T47D (cell line): ENCODE measurements at regions not wholly inside any gene's neighbourhood (a gene's known extent, or its start where the extent isn't known, plus 50 kb on each side); places are given as distances from the start of the nearest gene placed in this dataset.

Source experiments
- DNase-seq, 2 experiments: peaks; one replicate each; pipeline versions ENCODE4 v3.0.0 to v3.0.0-alpha.2; 2011 to 2012; ENCODE audit warnings: low read depth in 1 of 2, low spot score in 1 of 2
- JUND ChIP-seq: IDR thresholded peaks from 2 replicates; pipeline ENCODE4 v1.6.1; 2012; ENCODE audit warnings: low read depth
- in situ Hi-C: cut with HindIII; loops from 2 replicates; pipeline ENCODE4 v1.10.0; 2016; ENCODE audit warnings: low sequenced_read_pairs, low pct_unique_long_range_greater_than_20kb

DNA sequence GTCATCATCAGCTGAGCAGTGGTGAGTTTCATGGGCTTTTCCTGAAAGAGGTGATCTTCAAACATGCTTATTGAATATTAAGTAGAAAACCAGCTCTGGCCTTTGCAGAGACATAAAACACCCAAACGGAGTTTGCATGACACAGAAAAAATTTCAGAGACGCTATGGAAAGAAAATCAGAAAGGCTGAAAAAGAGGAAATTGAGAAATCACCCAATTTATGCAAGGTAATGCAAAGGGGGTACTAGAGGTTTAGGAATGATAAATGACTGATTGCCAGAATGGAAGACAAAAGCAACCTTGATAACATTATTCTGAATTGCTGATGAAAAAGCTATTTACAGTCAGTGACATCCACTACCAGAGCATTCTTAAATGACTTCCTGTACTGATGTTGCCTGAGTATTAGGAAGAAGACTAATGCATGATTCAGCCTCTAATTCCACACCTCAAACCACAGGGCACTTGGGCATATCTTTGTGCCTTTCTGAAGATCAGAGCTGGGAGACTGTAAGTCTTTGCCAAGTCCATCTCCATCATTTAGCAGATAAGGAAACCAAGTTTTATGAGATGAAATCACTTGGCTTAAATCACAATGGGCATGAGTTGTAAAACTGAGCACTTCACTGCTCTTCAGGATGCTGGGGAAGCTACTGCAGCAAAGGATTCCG lies 565.7 kb downstream of the PPARGC1A start:
- TF ChIP-seq JUND, result no peak
- in situ Hi-C loops, result no loop called here
- no peak for DNase-seq

- in situ Hi-C loops, result no loop called here
- no peak for DNase-seq
- TF ChIP-seq JUND, result no peak
These were observed 566.4 kb downstream of the PPARGC1A start for GRCh38 chr4:23323436-23323835.

GRCh38 chr4:23322732-23323131 lies 567.1 kb downstream of the PPARGC1A start:
- in situ Hi-C loops, result no loop called here
- no peak for TF ChIP-seq JUND
- no peak for DNase-seq

DNA sequence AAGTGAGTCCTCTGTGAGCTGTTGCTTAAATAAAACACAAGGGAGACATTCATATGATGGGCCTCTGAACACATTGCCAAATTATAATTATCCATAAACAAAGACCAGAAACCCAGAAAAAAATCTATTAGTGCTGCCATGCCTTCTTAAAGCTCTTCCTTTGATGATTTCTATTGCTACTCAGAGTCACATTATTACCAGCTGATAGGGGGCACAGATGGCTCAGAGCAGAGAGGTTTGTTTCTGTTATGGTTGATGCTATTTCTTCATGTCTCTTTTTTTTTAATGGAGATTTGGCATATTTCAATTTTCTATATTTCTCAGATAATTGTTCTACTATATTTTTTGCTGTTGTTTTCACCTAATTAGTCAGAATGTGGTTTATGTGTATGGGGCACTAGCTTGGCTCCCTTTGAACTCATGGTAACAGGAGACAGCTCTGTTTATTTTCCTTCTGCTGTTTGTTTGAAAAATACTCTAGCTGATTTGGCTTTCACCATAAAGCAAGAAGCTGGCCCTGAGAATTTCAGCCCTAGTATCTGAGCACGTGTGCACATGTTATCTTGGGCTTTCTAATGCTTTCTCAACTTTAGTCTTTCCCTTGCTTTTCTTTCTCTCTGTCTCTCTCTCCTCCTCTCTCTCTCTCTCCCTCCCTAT lies 568.8 kb downstream of the PPARGC1A start:
- TF ChIP-seq JUND, result no peak
- no peak for DNase-seq
- in situ Hi-C loops, result no loop called here

DNA sequence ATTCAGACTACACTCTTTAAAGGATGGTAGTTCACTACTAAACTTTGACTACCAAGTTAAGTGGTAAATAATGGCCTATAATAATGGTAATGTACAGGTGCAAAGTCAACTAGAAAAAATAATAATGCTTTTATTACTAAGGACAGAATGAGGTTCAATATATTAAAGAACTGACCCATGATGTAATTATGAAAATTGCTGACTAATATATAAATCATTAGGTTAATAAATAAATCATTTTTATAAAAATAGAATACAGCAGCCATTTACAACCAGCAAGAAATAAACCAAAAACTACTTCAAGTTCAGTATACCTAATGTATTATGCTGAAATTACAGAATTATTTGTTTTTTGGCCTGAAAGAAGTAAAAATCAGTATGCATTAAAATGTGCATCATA lies 577.2 kb downstream of the PPARGC1A start:
- in situ Hi-C loops, result no loop called here
- DNase-seq, result no peak
- TF ChIP-seq JUND, result no peak

- DNase-seq, result no peak
- no peak for TF ChIP-seq JUND
- in situ Hi-C loops, result no loop called here
These were observed 577.9 kb downstream of the PPARGC1A start for GRCh38 chr4:23311983-23312382.

DNA sequence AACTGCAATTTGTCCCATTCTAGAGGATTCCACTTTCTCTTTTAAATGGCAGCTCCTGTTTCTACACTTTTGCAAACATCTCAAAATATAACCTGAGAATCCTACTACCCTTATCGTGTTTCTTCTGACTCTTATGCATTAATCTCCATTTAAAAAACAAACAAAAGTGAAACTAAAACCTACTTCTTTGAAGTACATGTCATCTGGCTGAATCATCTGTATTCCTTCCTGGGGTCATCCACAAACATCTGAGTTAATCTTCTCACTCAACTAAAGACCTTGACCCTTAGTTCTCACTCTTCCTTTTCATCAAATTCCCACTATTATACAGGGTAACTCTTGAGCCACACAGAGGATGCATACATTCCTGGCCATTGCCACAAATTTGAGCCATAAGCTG lies 584.8 kb downstream of the PPARGC1A start:
- in situ Hi-C loops, result no loop called here
- DNase-seq, result no peak
- no peak for TF ChIP-seq JUND

DNA sequence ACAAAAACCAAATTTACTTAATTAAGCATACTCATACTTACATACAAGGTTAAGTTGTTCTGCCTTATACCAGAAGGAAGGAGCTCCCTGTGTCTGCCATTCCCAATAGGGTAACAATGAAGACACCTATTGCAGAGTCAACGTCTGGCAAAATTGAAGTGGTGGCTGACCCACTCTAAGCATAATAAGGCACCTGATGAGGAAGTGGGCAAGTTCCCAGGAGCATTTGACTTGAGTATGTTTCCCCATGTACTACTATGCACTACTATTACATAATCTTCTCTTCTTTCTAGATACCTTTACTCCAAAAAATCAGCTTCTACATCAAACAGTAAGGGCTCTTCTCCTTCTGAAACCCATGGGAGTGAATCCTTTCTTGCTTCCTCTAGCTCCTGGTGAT lies 591.5 kb downstream of the PPARGC1A start:
- in situ Hi-C loops, result no loop called here
- no peak for TF ChIP-seq JUND
- DNase-seq, result no peak

GRCh38 chr4:23297327-23297726 lies 592.5 kb downstream of the PPARGC1A start:
- no peak for DNase-seq
- in situ Hi-C loops, result no loop called here

GRCh38 chr4:23291139-23291538 lies 598.4 kb downstream of the GBA3 start:
- TF ChIP-seq JUND, result no peak
- in situ Hi-C loops, result no loop called here
- no peak for DNase-seq

More at GRCh38 chr4:23297327-23297726, 592.5 kb downstream of the PPARGC1A start:
- TF ChIP-seq JUND, result no peak

DNA sequence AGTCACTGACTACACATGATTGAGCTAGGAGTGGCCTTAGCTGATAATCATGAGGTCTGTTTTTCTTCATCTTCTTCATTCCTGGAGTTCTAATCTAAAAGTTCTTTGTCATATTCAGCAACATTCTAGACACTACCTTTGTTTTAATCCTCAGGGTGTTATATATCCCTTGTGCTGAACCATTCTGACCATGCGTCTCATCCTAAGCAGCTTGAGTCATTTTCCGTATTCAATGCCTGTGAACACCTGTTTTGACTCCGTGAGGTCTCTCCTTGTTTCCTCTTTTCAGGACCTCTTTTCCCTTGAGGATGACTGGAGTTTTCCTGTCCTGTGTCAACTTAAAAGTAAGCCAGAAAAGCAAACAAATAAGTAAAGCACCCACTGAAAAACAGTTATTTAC lies 597.9 kb downstream of the GBA3 start:
- TF ChIP-seq JUND, result no peak
- in situ Hi-C loops, result no loop called here
- no peak for DNase-seq

DNA sequence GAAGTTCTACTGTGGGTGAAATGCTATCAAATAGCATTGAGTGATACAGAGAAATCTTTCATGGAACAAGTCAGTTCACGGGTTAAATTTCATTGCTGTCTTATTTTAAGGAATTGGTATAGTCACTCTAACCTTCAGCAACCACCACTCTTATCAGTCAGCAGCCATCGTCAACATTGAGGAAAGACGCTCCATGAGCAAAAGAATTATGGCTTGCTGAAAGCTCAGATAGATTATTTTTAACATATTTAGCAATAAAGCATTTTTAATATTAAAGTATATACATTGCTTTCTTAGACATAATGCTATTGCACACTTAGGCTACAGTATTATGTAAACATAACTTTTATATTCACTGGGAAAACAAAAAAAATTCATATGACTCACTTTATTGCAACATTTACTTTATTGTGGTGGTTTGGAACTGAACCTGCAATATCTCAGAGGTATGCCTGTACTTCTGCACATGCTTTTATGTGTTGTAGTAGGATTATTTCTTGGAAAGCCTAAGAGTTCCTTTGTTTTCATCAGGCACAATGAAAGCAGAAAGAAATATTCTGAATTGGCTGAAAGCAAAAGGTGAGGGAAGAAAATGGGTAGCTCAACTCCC lies 586.7 kb downstream of the GBA3 start:
- in situ Hi-C loops, result no loop called here
- DNase-seq, result no peak
- TF ChIP-seq JUND, result no peak

- TF ChIP-seq JUND, result no peak
- DNase-seq, result no peak
- in situ Hi-C loops, result no loop called here
These were observed 586.1 kb downstream of the GBA3 start for GRCh38 chr4:23278845-23279244.

DNA sequence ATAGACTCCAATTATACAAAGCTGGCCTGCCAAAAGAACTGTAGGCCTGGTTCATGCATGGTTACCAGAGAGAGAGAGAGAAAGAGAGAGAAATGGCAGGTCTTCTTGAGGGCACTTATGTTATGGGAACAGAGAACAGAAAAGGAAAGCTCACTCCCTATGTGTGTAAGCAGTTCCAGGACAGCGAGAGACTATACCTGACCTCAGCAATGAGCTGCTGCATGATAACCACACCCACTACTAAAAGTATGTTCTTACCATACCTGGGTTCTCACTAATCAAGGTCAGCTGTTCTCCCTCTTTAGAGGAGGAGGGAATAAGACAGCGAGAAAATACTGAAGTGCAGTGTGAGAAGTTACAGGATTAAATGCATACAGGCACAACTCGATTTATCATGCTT lies 583.3 kb downstream of the GBA3 start:
- in situ Hi-C loops, result no loop called here
- DNase-seq, result no peak
- no peak for TF ChIP-seq JUND
